ENCODE measurements at regions not wholly inside any gene's neighbourhood (a gene's known extent, or its start where the extent isn't known, plus 50 kb on each side); places are given as distances from the start of the nearest gene placed in this dataset.

DNA sequence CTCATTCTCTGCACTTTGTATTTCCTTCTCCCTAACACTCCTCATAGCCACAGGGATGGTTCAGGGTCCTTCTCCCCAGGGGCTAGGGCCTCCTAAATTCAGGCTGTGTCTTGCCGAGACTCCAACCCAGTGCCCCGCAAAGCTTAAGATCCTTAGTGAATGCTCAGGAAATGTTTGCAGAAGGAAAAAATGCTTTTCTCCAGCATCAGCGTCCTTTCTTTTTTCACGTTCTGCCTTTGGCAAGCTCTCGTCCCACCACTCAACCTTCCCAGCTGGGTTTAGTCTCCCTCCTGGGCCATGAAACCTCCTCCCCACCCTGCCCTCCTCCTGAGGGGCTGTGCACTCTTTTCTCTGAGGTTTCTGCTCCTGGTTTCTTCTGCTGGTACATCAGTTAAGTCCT is 503.8 kb upstream of the B3GAT1 start:
- no peak overlapping the region for H3K4me3 ChIP-seq (replicated peaks; ENCODE audit: low read depth, low read length)
- no peak for DNase-seq (ENCODE audit: extremely low read depth, insufficient read length)
- H3K27me3 ChIP-seq (replicated peaks; ENCODE audit: control insufficient read depth, insufficient read depth, low read length): no peaks in the 10 kb centered on the region; the same call in none of the 2 replicates
- H3K36me3 ChIP-seq (ENCODE audit: control insufficient read depth, insufficient read depth, low read length): no peaks in the 10 kb centered on the region
- TF ChIP-seq, protein P1, sequence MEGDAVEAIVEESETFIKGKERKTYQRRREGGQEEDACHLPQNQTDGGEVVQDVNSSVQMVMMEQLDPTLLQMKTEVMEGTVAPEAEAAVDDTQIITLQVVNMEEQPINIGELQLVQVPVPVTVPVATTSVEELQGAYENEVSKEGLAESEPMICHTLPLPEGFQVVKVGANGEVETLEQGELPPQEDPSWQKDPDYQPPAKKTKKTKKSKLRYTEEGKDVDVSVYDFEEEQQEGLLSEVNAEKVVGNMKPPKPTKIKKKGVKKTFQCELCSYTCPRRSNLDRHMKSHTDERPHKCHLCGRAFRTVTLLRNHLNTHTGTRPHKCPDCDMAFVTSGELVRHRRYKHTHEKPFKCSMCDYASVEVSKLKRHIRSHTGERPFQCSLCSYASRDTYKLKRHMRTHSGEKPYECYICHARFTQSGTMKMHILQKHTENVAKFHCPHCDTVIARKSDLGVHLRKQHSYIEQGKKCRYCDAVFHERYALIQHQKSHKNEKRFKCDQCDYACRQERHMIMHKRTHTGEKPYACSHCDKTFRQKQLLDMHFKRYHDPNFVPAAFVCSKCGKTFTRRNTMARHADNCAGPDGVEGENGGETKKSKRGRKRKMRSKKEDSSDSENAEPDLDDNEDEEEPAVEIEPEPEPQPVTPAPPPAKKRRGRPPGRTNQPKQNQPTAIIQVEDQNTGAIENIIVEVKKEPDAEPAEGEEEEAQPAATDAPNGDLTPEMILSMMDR (IDR thresholded peaks at IDR 0.05; ENCODE audit: insufficient read depth, low read length, poor library complexity, severe bottlenecking): no peak

- Histone ChIP-seq H3K4me3 (replicated peaks; ENCODE audit: low read depth, low read length) (no peak overlapping the region), H3K36me3 (ENCODE audit: control insufficient read depth, insufficient read depth, low read length) (no peaks in the 10 kb centered on the region), H3K27me3 (replicated peaks; ENCODE audit: control insufficient read depth, insufficient read depth, low read length) (no peaks in the 10 kb centered on the region; the same call in none of the 2 replicates)
- DNase-seq (ENCODE audit: extremely low read depth, insufficient read length): no peak
- TF ChIP-seq, protein P1 (IDR thresholded peaks at IDR 0.05; ENCODE audit: insufficient read depth, low read length, poor library complexity, severe bottlenecking): no peak
Measured at GRCh38 chr11:134915212-134915611, 503.2 kb upstream of the B3GAT1 start.

GRCh38 chr11:134913999-134914590 is 502.1 kb upstream of the B3GAT1 start:
- TF ChIP-seq, protein P1 (IDR thresholded peaks at IDR 0.05; ENCODE audit: insufficient read depth, low read length, poor library complexity, severe bottlenecking): no peak
- Histone ChIP-seq H3K27me3 (replicated peaks; ENCODE audit: control insufficient read depth, insufficient read depth, low read length) (no peaks in the 10 kb centered on the region; the same call in none of the 2 replicates), H3K36me3 (ENCODE audit: control insufficient read depth, insufficient read depth, low read length) (no peaks in the 10 kb centered on the region), H3K4me3 (replicated peaks; ENCODE audit: low read depth, low read length) (no peak overlapping the region)
- DNase-seq (ENCODE audit: extremely low read depth, insufficient read length): no peak

DNA sequence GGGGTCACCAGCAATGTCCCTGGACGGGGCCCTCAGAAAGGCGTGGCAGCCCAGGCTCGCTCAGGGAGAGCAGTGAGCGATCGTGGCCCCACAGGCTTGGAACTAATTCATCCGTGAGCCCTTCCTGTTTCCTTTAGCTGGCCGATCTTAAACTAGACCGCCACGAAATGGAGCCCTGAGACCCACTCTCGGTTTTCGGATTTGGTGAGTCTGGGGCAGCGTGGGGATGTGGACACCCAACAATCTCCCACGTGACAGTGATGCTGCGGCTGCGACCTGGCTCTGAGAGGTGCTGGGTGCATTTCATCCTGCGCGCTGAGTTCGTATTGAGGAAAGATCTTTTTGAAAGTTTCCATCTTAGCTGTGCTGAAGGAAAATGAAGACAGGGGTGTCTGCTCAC is 501.3 kb upstream of the B3GAT1 start:
- TF ChIP-seq, protein P1 (IDR thresholded peaks at IDR 0.05; ENCODE audit: insufficient read depth, low read length, poor library complexity, severe bottlenecking): no peak
- H3K4me3 ChIP-seq (replicated peaks; ENCODE audit: low read depth, low read length): no peak overlapping the region
- H3K36me3 ChIP-seq (ENCODE audit: control insufficient read depth, insufficient read depth, low read length): no peaks in the 10 kb centered on the region
- no peaks in the 10 kb centered on the region; the same call in none of the 2 replicates for H3K27me3 ChIP-seq (replicated peaks; ENCODE audit: control insufficient read depth, insufficient read depth, low read length)
- DNase-seq (ENCODE audit: extremely low read depth, insufficient read length): no peak

GRCh38 chr11:134911514-134912180 is 499.6 kb upstream of the B3GAT1 start:
- H3K36me3 ChIP-seq (ENCODE audit: control insufficient read depth, insufficient read depth, low read length): no peaks in the 10 kb centered on the region
- no peak for DNase-seq (ENCODE audit: extremely low read depth, insufficient read length)
- no peaks in the 10 kb centered on the region; the same call in none of the 2 replicates for H3K27me3 ChIP-seq (replicated peaks; ENCODE audit: control insufficient read depth, insufficient read depth, low read length)
- no peak overlapping the region for H3K4me3 ChIP-seq (replicated peaks; ENCODE audit: low read depth, low read length)
- TF ChIP-seq, protein P1 (IDR thresholded peaks at IDR 0.05; ENCODE audit: insufficient read depth, low read length, poor library complexity, severe bottlenecking): no peak
